GM13977 (cell line): ENCODE measurements at regions not wholly inside any gene's neighbourhood (a gene's known extent, or its start where the extent isn't known, plus 50 kb on each side); places are given as distances from the start of the nearest gene placed in this dataset.
"Not testable (repeated sequence)": the region's sequence is repeated elsewhere in the genome, so short reads cannot be mapped to it uniquely, and the experiment has no call there.

Experiments used
- DNase-seq: peaks from one replicate; pipeline ENCODE4 v3.0.0; 2012; ENCODE audit warnings: low spot score
- in situ Hi-C: fragments of 300-500 bp; cut with MboI; formaldehyde crosslinking; loops from one replicate; pipeline ENCODE4 v1.12.0; 2022; ENCODE audit warnings: low sequenced_read_pairs, low pct_unique_long_range_greater_than_20kb, mixed read lengths, inconsistent platforms; ENCODE audit not compliant: unreplicated experiment
- TF ChIP-seq, protein P1 (sequence below): IDR thresholded peaks from 2 replicates; pipeline ENCODE4 v1.5.1; 2012; ENCODE audit warnings: mild to moderate bottlenecking, control low read depth; ENCODE audit not compliant: insufficient read depth; ENCODE audit errors: extremely low read depth, missing control alignments

- in situ Hi-C loops = no loop called here
- TF ChIP-seq, protein P1, sequence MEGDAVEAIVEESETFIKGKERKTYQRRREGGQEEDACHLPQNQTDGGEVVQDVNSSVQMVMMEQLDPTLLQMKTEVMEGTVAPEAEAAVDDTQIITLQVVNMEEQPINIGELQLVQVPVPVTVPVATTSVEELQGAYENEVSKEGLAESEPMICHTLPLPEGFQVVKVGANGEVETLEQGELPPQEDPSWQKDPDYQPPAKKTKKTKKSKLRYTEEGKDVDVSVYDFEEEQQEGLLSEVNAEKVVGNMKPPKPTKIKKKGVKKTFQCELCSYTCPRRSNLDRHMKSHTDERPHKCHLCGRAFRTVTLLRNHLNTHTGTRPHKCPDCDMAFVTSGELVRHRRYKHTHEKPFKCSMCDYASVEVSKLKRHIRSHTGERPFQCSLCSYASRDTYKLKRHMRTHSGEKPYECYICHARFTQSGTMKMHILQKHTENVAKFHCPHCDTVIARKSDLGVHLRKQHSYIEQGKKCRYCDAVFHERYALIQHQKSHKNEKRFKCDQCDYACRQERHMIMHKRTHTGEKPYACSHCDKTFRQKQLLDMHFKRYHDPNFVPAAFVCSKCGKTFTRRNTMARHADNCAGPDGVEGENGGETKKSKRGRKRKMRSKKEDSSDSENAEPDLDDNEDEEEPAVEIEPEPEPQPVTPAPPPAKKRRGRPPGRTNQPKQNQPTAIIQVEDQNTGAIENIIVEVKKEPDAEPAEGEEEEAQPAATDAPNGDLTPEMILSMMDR = no peak
- DNase-seq = no peak
Observed at GRCh38 chr11:98495016-98495415, 525.7 kb upstream of the CNTN5 start.

DNA sequence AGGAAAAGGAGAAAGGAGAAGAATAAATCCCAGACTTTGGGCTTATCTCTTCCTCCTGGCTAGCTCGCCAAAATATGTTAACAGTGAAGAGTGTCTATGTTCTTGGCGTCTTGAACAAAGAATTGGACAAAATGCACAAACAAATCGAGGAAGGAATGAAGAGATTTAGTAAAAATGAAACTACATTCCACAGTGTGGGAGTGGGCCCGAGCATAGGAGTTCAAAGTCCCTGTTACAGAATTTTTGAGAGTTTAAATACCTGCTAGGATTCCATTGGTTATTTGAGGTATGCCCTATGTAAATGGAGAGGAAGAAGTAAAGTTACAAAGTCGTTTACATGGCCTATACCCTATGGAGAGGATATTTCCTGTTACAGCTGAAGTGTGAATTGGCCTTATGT lies 525.1 kb upstream of the CNTN5 start:
- DNase-seq = no peak
- in situ Hi-C loops = no loop called here
- TF ChIP-seq, protein P1 = no peak

DNA sequence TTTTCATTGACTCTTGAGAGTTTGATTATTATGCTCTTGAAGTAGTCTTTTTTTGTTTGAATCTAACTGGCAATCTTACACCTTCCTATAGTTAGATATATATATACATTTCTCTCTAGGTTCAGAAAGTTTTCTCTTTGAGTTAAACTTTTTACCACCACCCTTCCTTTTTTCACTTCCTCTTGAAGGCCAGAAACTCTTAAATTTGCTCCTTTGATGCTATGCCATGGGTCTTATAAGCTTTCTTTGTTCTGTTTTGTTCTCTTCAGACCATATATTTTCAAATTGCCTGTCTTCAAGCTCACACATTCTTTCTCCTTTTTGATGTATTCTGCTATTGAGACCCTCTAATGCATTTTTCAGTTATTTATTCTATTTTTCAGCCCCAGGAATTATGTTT lies 513.5 kb upstream of the CNTN5 start:
- in situ Hi-C loops = no loop called here
- no peak for DNase-seq
- TF ChIP-seq, protein P1 = no peak

- in situ Hi-C loops = no loop called here
- TF ChIP-seq, protein P1 = no peak
- DNase-seq = no peak
Observed at GRCh38 chr11:98512938-98513337, 507.8 kb upstream of the CNTN5 start.

GRCh38 chr11:98531576-98531975 lies 489.2 kb upstream of the CNTN5 start:
- TF ChIP-seq, protein P1 = no peak
- no peak for DNase-seq
- in situ Hi-C loops = no loop called here

DNA sequence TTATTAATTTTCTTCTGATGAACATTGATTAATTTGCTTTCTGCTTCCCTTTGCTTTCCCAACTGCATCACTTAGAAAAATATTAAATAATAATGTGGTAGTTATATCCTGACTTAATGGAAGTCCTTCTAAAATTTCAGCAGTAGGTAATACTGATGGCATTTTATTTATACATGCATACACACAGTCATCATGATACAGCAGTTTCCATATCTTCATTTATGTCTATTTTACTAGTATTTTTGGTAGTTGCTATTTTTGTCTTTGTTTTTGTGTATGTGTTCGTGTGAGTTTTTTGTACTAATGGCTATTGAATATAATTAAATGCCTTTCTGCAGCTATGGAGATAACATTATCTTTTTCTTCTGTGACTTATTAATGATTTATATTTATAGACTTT lies 484.7 kb upstream of the CNTN5 start:
- DNase-seq = no peak

DNA sequence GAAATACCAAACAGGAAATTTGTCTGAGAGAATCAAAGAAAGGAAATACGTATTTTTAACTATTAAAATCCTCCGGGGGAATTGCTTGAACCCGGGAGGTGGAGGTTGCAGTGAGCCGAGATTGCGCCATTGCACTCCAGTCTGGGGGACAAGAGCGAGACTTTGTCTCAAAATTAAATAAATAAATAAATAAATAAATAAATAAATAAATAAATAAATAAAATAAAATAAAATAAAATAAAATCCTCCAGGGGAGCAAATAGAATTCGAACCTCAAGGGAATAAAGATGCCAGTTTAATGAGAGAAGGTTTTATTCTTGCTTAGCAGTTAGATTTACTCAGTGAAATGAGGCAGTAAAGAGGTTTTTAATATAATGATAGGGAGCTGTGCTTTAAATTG lies 482.4 kb upstream of the CNTN5 start:
- in situ Hi-C loops, DNase-seq: not testable (repeated sequence)

More for the DNA sequence above, 484.7 kb upstream of the CNTN5 start:
- TF ChIP-seq, protein P1 = no peak
- in situ Hi-C loops = no loop called here
